Mesendoderm (in vitro differentiated cells): ENCODE measurements at regions not wholly inside any gene's neighbourhood (a gene's known extent, or its start where the extent isn't known, plus 50 kb on each side); places are given as distances from the start of the nearest gene placed in this dataset.

Experiments used
- DNase-seq: peaks from one replicate; pipeline ENCODE4 v3.0.0; 2013
- H2AK5ac ChIP-seq: 2 replicates; pipeline ENCODE4 v1.6.1; 2013; ENCODE audit warnings: low read length, inconsistent platforms
- H2BK120ac ChIP-seq: 2 replicates; pipeline ENCODE4 v1.6.1; 2013; ENCODE audit warnings: low read depth, mild to moderate bottlenecking, low read length, moderate library complexity, mixed read lengths
- H2BK15ac ChIP-seq: replicated peaks from 2 replicates; pipeline ENCODE4 v1.6.1; 2013; ENCODE audit warnings: low read depth, mild to moderate bottlenecking, moderate library complexity
- H2BK5ac ChIP-seq: 2 replicates; pipeline ENCODE4 v1.6.1; 2013; ENCODE audit warnings: low read length, inconsistent platforms
- H3K18ac ChIP-seq: 2 replicates; pipeline ENCODE4 v1.6.1; 2013; ENCODE audit warnings: mild to moderate bottlenecking, low read length, mixed read lengths
- H3K23ac ChIP-seq: one replicate; pipeline ENCODE4 v1.6.1; 2013; ENCODE audit warnings: low read length
- H3K27ac ChIP-seq: 2 replicates; pipeline ENCODE4 v1.5.1; 2013; ENCODE audit warnings: low read depth, mild to moderate bottlenecking, inconsistent platforms, low read length, moderate library complexity
- H3K27me3 ChIP-seq: 2 replicates; pipeline ENCODE4 v1.6.1; 2013; ENCODE audit warnings: low read length, control low read depth, mild to moderate bottlenecking, inconsistent platforms; ENCODE audit not compliant: insufficient read depth, poor library complexity
- H3K36me3 ChIP-seq: 2 replicates; pipeline ENCODE4 v1.6.1; 2013; ENCODE audit warnings: low read length, inconsistent platforms; ENCODE audit not compliant: control insufficient read depth, insufficient read depth
- H3K4ac ChIP-seq: one replicate; pipeline ENCODE4 v1.6.1; 2013; ENCODE audit warnings: low read depth, mild to moderate bottlenecking, low read length, moderate library complexity
- H3K4me1 ChIP-seq: 2 replicates; pipeline ENCODE4 v1.6.1; 2013; ENCODE audit warnings: low read depth, low read length, inconsistent platforms; ENCODE audit not compliant: control insufficient read depth
- H3K4me2 ChIP-seq: 2 replicates; pipeline ENCODE4 v1.6.1; 2013; ENCODE audit warnings: low read length
- H3K4me3 ChIP-seq: 2 replicates; pipeline ENCODE4 v1.5.1; 2013; ENCODE audit warnings: mild to moderate bottlenecking, low read length
- H3K56ac ChIP-seq: one replicate; pipeline ENCODE4 v1.6.1; 2013; ENCODE audit warnings: low read length
- H3K79me1 ChIP-seq: 2 replicates; pipeline ENCODE4 v1.6.1; 2013; ENCODE audit warnings: low read length, inconsistent platforms
- H3K79me2 ChIP-seq: 2 replicates; pipeline ENCODE4 v1.6.1; 2013; ENCODE audit warnings: mild to moderate bottlenecking, low read length; ENCODE audit not compliant: control insufficient read depth, insufficient read depth
- H3K9ac ChIP-seq: 2 replicates; pipeline ENCODE4 v1.6.1; 2013; ENCODE audit warnings: low read length, inconsistent platforms
- H4K5ac ChIP-seq: one replicate; pipeline ENCODE4 v1.6.1; 2013; ENCODE audit warnings: low read length
- H4K8ac ChIP-seq: one replicate; pipeline ENCODE4 v1.6.1; 2013; ENCODE audit warnings: low read depth, mild to moderate bottlenecking, control low read depth, low read length, moderate library complexity
- WGBS: extraction: QIAGEN DNeasy Blood & Tissue Kit; methylation state at CpG from one replicate; pipeline ENCODE4 v1.1.7; 2013; ENCODE audit warnings: low lambda C conversion rate, missing lambda C conversion rate; ENCODE audit not compliant: insufficient coverage; ENCODE audit errors: extremely low coverage; 5-methylcytosine and 5-hydroxymethylcytosine counted together

GRCh38 chr9:87179553-87180340 is 232.4 kb upstream of the GAS1 start:
- H3K27ac ChIP-seq, result no peak overlapping the region
- no peaks in the 10 kb centered on the region for H3K79me1 ChIP-seq
- H3K4me1 ChIP-seq, result no peaks in the 10 kb centered on the region
- H3K4me2 ChIP-seq, result no peak overlapping the region
- no peak overlapping the region for H2AK5ac ChIP-seq
- H3K4me3 ChIP-seq, result no peak overlapping the region
- H3K56ac ChIP-seq, result no peak overlapping the region
- DNase-seq, result peak; percentile 6
- H4K5ac ChIP-seq, result no peak overlapping the region
- no peaks in the 10 kb centered on the region for H3K27me3 ChIP-seq
- no peak overlapping the region for H3K4ac ChIP-seq
- no peak overlapping the region for H2BK15ac ChIP-seq
- no peak overlapping the region for H3K9ac ChIP-seq
- H2BK5ac ChIP-seq, result no peak overlapping the region
- H4K8ac ChIP-seq, result no peak overlapping the region
- no peaks in the 10 kb centered on the region for H3K79me2 ChIP-seq
- no peak overlapping the region for H3K23ac ChIP-seq
- H3K36me3 ChIP-seq, result no peaks in the 10 kb centered on the region
- no peak overlapping the region for H2BK120ac ChIP-seq
- no CpG with 5 or more reads among the region's 7 CpGs for WGBS
- no peak overlapping the region for H3K18ac ChIP-seq

- Histone ChIP-seq H4K5ac (no peak overlapping the region), H3K27me3 (no peaks in the 10 kb centered on the region), H3K4ac (no peak overlapping the region), H3K18ac (no peak overlapping the region), H3K23ac (no peak overlapping the region), H3K27ac (no peak overlapping the region), H3K36me3 (no peaks in the 10 kb centered on the region), H3K4me3 (no peak overlapping the region), H2AK5ac (no peak overlapping the region), H3K4me2 (no peak overlapping the region), H2BK5ac (no peak overlapping the region), H3K79me2 (no peaks in the 10 kb centered on the region), H3K56ac (no peak overlapping the region), H3K79me1 (no peaks in the 10 kb centered on the region), H3K9ac (no peak overlapping the region), H2BK120ac (no peak overlapping the region), H3K4me1 (no peaks in the 10 kb centered on the region), H4K8ac (no peak overlapping the region), H2BK15ac (no peak overlapping the region)
- WGBS, result no CpG with 5 or more reads among the region's 5 CpGs
- DNase-seq, result no peak
These were observed 233.1 kb upstream of the GAS1 start for GRCh38 chr9:87180361-87180760.

DNA sequence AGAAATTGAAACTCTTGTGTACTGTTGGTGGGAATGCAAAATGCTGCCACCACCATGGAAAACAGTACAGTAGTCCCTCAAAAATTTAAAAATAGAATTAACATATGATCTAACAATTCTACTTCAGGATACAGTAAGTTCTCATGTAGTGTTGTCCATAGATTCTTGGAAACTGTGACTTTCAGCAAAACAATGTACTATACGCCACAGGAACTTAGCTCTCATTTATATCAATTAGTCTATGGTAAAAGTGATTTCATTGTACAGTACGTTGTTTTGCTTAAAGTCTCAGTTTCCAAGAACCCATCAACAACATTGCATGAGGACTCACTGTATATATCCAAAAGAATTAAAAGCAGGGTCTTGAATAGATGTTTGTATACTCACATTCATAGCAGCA is 233.5 kb upstream of the GAS1 start:
- no peak overlapping the region for H3K27ac ChIP-seq
- H2BK5ac ChIP-seq, result no peak overlapping the region
- no peaks in the 10 kb centered on the region for H3K79me2 ChIP-seq
- no peaks in the 10 kb centered on the region for H3K27me3 ChIP-seq
- no peak overlapping the region for H2AK5ac ChIP-seq
- H4K5ac ChIP-seq, result no peak overlapping the region
- H2BK120ac ChIP-seq, result no peak overlapping the region
- H3K9ac ChIP-seq, result no peak overlapping the region
- H3K56ac ChIP-seq, result no peak overlapping the region
- H2BK15ac ChIP-seq, result no peak overlapping the region
- WGBS, result no CpG with 5 or more reads among the region's 2 CpGs
- no peak overlapping the region for H4K8ac ChIP-seq
- no peak overlapping the region for H3K18ac ChIP-seq
- H3K4me3 ChIP-seq, result no peak overlapping the region
- no peaks in the 10 kb centered on the region for H3K4me1 ChIP-seq
- H3K23ac ChIP-seq, result no peak overlapping the region
- H3K4me2 ChIP-seq, result no peak overlapping the region
- H3K4ac ChIP-seq, result no peak overlapping the region
- no peak for DNase-seq
- H3K36me3 ChIP-seq, result no peaks in the 10 kb centered on the region
- no peaks in the 10 kb centered on the region for H3K79me1 ChIP-seq

- H3K4me2 ChIP-seq, result no peak overlapping the region
- no peak overlapping the region for H4K8ac ChIP-seq
- H3K27me3 ChIP-seq, result no peaks in the 10 kb centered on the region
- H3K79me2 ChIP-seq, result no peaks in the 10 kb centered on the region
- no CpG with 5 or more reads among the region's 1 CpG for WGBS
- H3K9ac ChIP-seq, result no peak overlapping the region
- no peak overlapping the region for H2BK120ac ChIP-seq
- no peak overlapping the region for H3K4me3 ChIP-seq
- no peaks in the 10 kb centered on the region for H3K79me1 ChIP-seq
- no peaks in the 10 kb centered on the region for H3K36me3 ChIP-seq
- no peak overlapping the region for H2BK15ac ChIP-seq
- H2BK5ac ChIP-seq, result no peak overlapping the region
- no peak overlapping the region for H3K18ac ChIP-seq
- H3K4ac ChIP-seq, result no peak overlapping the region
- H3K27ac ChIP-seq, result no peak overlapping the region
- no peak overlapping the region for H2AK5ac ChIP-seq
- no peak overlapping the region for H4K5ac ChIP-seq
- no peak overlapping the region for H3K56ac ChIP-seq
- no peaks in the 10 kb centered on the region for H3K4me1 ChIP-seq
- no peak for DNase-seq
- H3K23ac ChIP-seq, result no peak overlapping the region
These were observed 234.4 kb upstream of the GAS1 start for GRCh38 chr9:87181670-87182069.

DNA sequence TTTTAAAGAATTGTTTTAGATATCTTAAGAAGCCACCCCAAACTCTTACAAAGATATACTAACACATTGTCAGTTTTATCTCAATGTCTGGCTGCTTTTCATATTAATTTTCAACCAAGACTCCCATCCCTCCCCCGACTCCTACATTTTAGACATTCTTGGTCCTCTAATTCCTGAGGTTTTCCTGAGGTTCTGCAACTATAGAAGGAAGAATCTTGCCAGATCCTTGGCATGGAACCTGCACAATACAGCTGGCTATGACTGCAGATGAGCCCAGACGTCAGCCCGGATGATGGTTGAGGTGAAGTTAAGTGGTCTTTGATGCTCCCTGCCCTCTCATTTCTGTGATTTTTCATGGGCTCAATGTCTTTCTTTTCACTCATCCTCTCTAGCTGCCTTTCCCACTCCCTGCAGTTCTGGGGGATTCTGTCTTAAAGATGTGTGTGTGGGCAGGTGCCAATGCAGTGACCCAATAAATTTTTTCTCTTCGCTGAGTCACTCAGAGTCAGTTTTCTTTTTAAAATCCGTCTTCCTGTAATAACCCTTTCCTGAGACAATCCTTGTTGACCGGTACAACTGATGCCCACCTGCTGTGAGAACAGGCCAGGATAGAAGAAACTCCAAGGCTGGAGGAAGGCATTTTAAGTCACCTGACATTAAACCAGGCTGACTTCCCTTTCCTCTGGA is 237.8 kb upstream of the GAS1 start:
- Histone ChIP-seq H2AK5ac (no peak overlapping the region), H3K4ac (no peak overlapping the region), H3K36me3 (no peaks in the 10 kb centered on the region), H3K27ac (no peak overlapping the region), H3K18ac (no peak overlapping the region), H3K4me3 (no peak overlapping the region), H2BK15ac (no peak overlapping the region), H4K5ac (no peak overlapping the region), H2BK5ac (no peak overlapping the region), H3K23ac (no peak overlapping the region), H4K8ac (no peak overlapping the region), H3K4me1 (no peaks in the 10 kb centered on the region), H3K27me3 (no peaks in the 10 kb centered on the region), H3K4me2 (no peak overlapping the region), H3K79me1 (no peaks in the 10 kb centered on the region), H2BK120ac (no peak overlapping the region), H3K9ac (no peak overlapping the region), H3K56ac (no peak overlapping the region), H3K79me2 (no peaks in the 10 kb centered on the region)
- WGBS, result no CpG with 5 or more reads among the region's 6 CpGs
- no peak for DNase-seq
